NB4 (cell line): ENCODE measurements at regions not wholly inside any gene's neighbourhood (a gene's known extent, or its start where the extent isn't known, plus 50 kb on each side); places are given as distances from the start of the nearest gene placed in this dataset.
A peak's percentile ranks its signal among the peaks of the same experiment; 100 is the strongest.
"Not testable (repeated sequence)": the region's sequence is repeated elsewhere in the genome, so short reads cannot be mapped to it uniquely, and the experiment has no call there.

Experiments used
- DNase-seq: peaks from one replicate; pipeline ENCODE4 v3.0.0; 2010; ENCODE audit warnings: low read depth
- H3K4me3 ChIP-seq: one replicate; pipeline ENCODE4 v1.5.1; 2011; ENCODE audit warnings: mild to moderate bottlenecking, low read depth, low read length, moderate library complexity
- CTCF ChIP-seq: IDR thresholded peaks from one replicate; pipeline ENCODE4 v1.5.1; 2012; ENCODE audit warnings: low read depth, low read length
- MAX ChIP-seq: IDR thresholded peaks from 2 replicates; pipeline ENCODE4 v1.6.1; 2011; ENCODE audit warnings: low read depth, low read length
- MYC ChIP-seq: IDR thresholded peaks from 2 replicates; pipeline ENCODE4 v1.6.1; 2011; ENCODE audit warnings: low read depth, low read length
- POLR2A ChIP-seq: IDR thresholded peaks from 2 replicates; pipeline ENCODE4 v1.6.1; 2011; ENCODE audit warnings: mild to moderate bottlenecking; ENCODE audit not compliant: insufficient read length; ENCODE audit errors: extremely low read depth

GRCh38 chrX:113157496-113157895 is 316.9 kb upstream of the AMOT start:
- peak; percentile 0 for DNase-seq
- no peak overlapping the region for H3K4me3 ChIP-seq
- no peak for TF ChIP-seq MYC

DNA sequence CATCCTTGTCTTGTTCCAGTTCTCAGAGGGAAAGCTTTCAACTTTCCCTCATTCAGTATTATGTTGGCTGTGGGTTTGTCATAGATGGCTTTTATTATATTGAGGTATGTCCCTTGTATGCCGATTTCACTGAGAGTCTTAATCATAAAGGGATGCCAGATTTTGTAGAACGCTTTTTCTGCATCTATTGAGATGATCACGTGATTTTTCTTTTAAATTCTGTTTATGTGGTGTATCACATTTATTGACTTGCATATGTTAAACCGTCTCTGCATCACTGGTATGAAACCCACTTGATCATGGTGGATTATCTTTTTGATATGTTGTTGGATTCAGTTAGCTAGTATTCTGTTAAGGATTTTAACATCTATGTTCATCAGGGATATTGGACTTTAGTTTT is 313.7 kb upstream of the AMOT start:
- not testable (repeated sequence) for H3K4me3 ChIP-seq, DNase-seq

GRCh38 chrX:113136836-113137235 is 296.2 kb upstream of the AMOT start:
- no peak for DNase-seq
- H3K4me3 ChIP-seq, result no peak overlapping the region
- TF ChIP-seq MYC (no peak), MAX (no peak), CTCF (no peak), POLR2A (no peak)

- no peak for DNase-seq
- H3K4me3 ChIP-seq, result no peak overlapping the region
- no peak for TF ChIP-seq MYC
- TF ChIP-seq CTCF, result no peak
- no peak for TF ChIP-seq POLR2A
- no peak for TF ChIP-seq MAX
These were observed 292.7 kb upstream of the AMOT start for GRCh38 chrX:113133316-113133715.

- no peak overlapping the region for H3K4me3 ChIP-seq
- DNase-seq, result no peak
- TF ChIP-seq MAX (no peak), MYC (no peak), POLR2A (no peak), CTCF (no peak)
These were observed 284.1 kb upstream of the AMOT start for GRCh38 chrX:113124693-113125092.

GRCh38 chrX:113075521-113075920 is 234.9 kb upstream of the AMOT start:
- TF ChIP-seq CTCF (no peak), MYC (no peak)

DNA sequence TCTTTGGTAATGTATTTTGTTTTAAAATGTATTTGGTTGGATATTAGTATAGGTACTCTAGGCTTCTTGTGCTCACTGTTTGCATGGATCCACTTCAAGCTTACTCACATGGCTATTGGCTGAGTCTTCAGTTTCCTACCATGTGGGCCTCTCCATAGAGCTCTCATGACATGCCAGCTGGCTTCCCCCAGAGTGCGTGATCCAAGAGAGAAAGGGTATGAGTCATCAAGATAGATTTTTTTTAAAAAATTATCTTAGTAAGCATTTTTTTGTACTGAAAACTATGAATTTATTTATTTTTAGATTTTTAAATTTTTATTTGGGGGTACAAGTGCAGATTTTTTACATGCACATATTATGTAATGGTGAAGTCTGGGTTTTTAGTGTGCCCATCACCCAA is 219.1 kb upstream of the AMOT start:
- DNase-seq, result no peak
- TF ChIP-seq MAX, result no peak
- TF ChIP-seq MYC, result no peak
- TF ChIP-seq CTCF, result no peak
- no peak for TF ChIP-seq POLR2A
- H3K4me3 ChIP-seq, result no peak overlapping the region

More at GRCh38 chrX:113075521-113075920, 234.9 kb upstream of the AMOT start:
- DNase-seq, result no peak
- H3K4me3 ChIP-seq, result no peak overlapping the region
